Activated CD4-positive, alpha-beta T cell treated with anti-CD3 and anti-CD28 coated beads, Interleukin-2, amount 10 ng/mL, durations not matched to agents 7 days and 5 days (primary cell): ENCODE measurements at regions not wholly inside any gene's neighbourhood (a gene's known extent, or its start where the extent isn't known, plus 50 kb on each side); places are given as distances from the start of the nearest gene placed in this dataset.

Experiments
- CTCF ChIA-PET: fragments of 350-600 bp; sonication (Branson Sonifier 250); formaldehyde crosslinking; loops from one replicate; lab custom pipeline; 2021; ENCODE audit warnings: antibody characterized with exemption; lab: Charles Lee
- POLR2A ChIA-PET: fragments of 350-600 bp; sonication (Branson Sonifier 250); formaldehyde crosslinking; loops from one replicate; lab custom pipeline; 2021; ENCODE audit warnings: antibody characterized with exemption; lab: Charles Lee
- DNase-seq: peaks from one replicate; pipeline ENCODE4 v3.0.0-alpha.2; 2020
- H3K27ac Mint-ChIP-seq: one replicate; pipeline ENCODE4 v1.8.0; 2021; ENCODE audit warnings: mild to moderate bottlenecking, moderate library complexity, mixed read lengths
- H3K27me3 Mint-ChIP-seq: one replicate; pipeline ENCODE4 v1.8.0; 2021; ENCODE audit warnings: mixed read lengths
- H3K36me3 Mint-ChIP-seq: one replicate; pipeline ENCODE4 v1.8.0; 2021; ENCODE audit warnings: low read depth, mixed read lengths
- H3K4me1 Mint-ChIP-seq: one replicate; pipeline ENCODE4 v1.8.0; 2021; ENCODE audit warnings: mixed read lengths
- H3K4me3 Mint-ChIP-seq: one replicate; pipeline ENCODE4 v1.8.0; 2021; ENCODE audit warnings: mild to moderate bottlenecking, moderate library complexity, mixed read lengths
- H3K9me3 Mint-ChIP-seq: one replicate; pipeline ENCODE4 v1.8.0; 2021; ENCODE audit warnings: mixed read lengths

GRCh38 chr16:76900285-76901263 is 290.4 kb upstream of the MON1B start:
- DNase-seq, result no peak
- no peak overlapping the region for H3K27ac Mint-ChIP-seq
- H3K4me3 Mint-ChIP-seq, result no peak overlapping the region
- H3K4me1 Mint-ChIP-seq, result no peaks in the 10 kb centered on the region
- ChIA-PET CTCF (no interaction called here), POLR2A (no interaction called here)
- no peaks in the 10 kb centered on the region for H3K9me3 Mint-ChIP-seq
- H3K36me3 Mint-ChIP-seq, result no peaks in the 10 kb centered on the region
- H3K27me3 Mint-ChIP-seq, result no peaks in the 10 kb centered on the region

GRCh38 chr16:76906552-76906951 is 284.4 kb upstream of the MON1B start:
- Mint-ChIP-seq H3K4me1 (no peaks in the 10 kb centered on the region), H3K27ac (no peak overlapping the region), H3K4me3 (no peak overlapping the region), H3K36me3 (no peaks in the 10 kb centered on the region), H3K9me3 (no peaks in the 10 kb centered on the region), H3K27me3 (no peaks in the 10 kb centered on the region)
- ChIA-PET POLR2A (no interaction called here), CTCF (no interaction called here)
- no peak for DNase-seq

- no peak overlapping the region for H3K27ac Mint-ChIP-seq
- H3K4me1 Mint-ChIP-seq, result no peaks in the 10 kb centered on the region
- ChIA-PET CTCF (no interaction called here), POLR2A (no interaction called here)
- H3K36me3 Mint-ChIP-seq, result no peaks in the 10 kb centered on the region
- no peaks in the 10 kb centered on the region for H3K9me3 Mint-ChIP-seq
- no peaks in the 10 kb centered on the region for H3K27me3 Mint-ChIP-seq
- DNase-seq, result no peak
- H3K4me3 Mint-ChIP-seq, result no peak overlapping the region
These were observed 280.1 kb upstream of the MON1B start for GRCh38 chr16:76910931-76911330.

GRCh38 chr16:76913046-76913445 is 277.9 kb upstream of the MON1B start:
- Mint-ChIP-seq H3K27me3 (no peaks in the 10 kb centered on the region), H3K4me3 (no peak overlapping the region), H3K36me3 (no peaks in the 10 kb centered on the region), H3K9me3 (no peaks in the 10 kb centered on the region), H3K27ac (no peak overlapping the region), H3K4me1 (no peaks in the 10 kb centered on the region)
- CTCF ChIA-PET, result no interaction called here
- POLR2A ChIA-PET, result no interaction called here
- no peak for DNase-seq

GRCh38 chr16:76926042-76926441 is 264.9 kb upstream of the MON1B start:
- POLR2A ChIA-PET, result no interaction called here
- H3K27ac Mint-ChIP-seq, result no peak overlapping the region
- no peaks in the 10 kb centered on the region for H3K9me3 Mint-ChIP-seq
- no peaks in the 10 kb centered on the region for H3K4me1 Mint-ChIP-seq
- CTCF ChIA-PET, result no interaction called here
- no peaks in the 10 kb centered on the region for H3K36me3 Mint-ChIP-seq
- H3K27me3 Mint-ChIP-seq, result no peaks in the 10 kb centered on the region
- DNase-seq, result no peak
- H3K4me3 Mint-ChIP-seq, result no peak overlapping the region

GRCh38 chr16:76926595-76926994 is 264.4 kb upstream of the MON1B start:
- no peaks in the 10 kb centered on the region for H3K36me3 Mint-ChIP-seq
- H3K27me3 Mint-ChIP-seq, result no peaks in the 10 kb centered on the region
- H3K4me3 Mint-ChIP-seq, result no peak overlapping the region
- POLR2A ChIA-PET, result no interaction called here
- DNase-seq, result no peak
- H3K4me1 Mint-ChIP-seq, result no peaks in the 10 kb centered on the region
- H3K9me3 Mint-ChIP-seq, result no peaks in the 10 kb centered on the region
- H3K27ac Mint-ChIP-seq, result no peak overlapping the region
- CTCF ChIA-PET, result no interaction called here

GRCh38 chr16:76931186-76931585 is 259.8 kb upstream of the MON1B start:
- H3K4me1 Mint-ChIP-seq, result no peaks in the 10 kb centered on the region
- ChIA-PET CTCF (no interaction called here), POLR2A (no interaction called here)
- no peaks in the 10 kb centered on the region for H3K9me3 Mint-ChIP-seq
- no peak for DNase-seq
- H3K27ac Mint-ChIP-seq, result no peak overlapping the region
- no peaks in the 10 kb centered on the region for H3K27me3 Mint-ChIP-seq
- no peak overlapping the region for H3K4me3 Mint-ChIP-seq
- no peaks in the 10 kb centered on the region for H3K36me3 Mint-ChIP-seq

GRCh38 chr16:76932541-76933211 is 258.3 kb upstream of the MON1B start:
- Mint-ChIP-seq H3K27ac (no peak overlapping the region), H3K27me3 (no peaks in the 10 kb centered on the region), H3K9me3 (no peaks in the 10 kb centered on the region), H3K36me3 (no peaks in the 10 kb centered on the region), H3K4me1 (no peaks in the 10 kb centered on the region), H3K4me3 (no peak overlapping the region)
- POLR2A ChIA-PET, result no interaction called here
- CTCF ChIA-PET, result no interaction called here
- no peak for DNase-seq

- H3K4me1 Mint-ChIP-seq, result no peaks in the 10 kb centered on the region
- H3K27me3 Mint-ChIP-seq, result no peaks in the 10 kb centered on the region
- no peak for DNase-seq
- POLR2A ChIA-PET, result no interaction called here
- no peaks in the 10 kb centered on the region for H3K36me3 Mint-ChIP-seq
- H3K27ac Mint-ChIP-seq, result no peak overlapping the region
- no peak overlapping the region for H3K4me3 Mint-ChIP-seq
- no peaks in the 10 kb centered on the region for H3K9me3 Mint-ChIP-seq
- CTCF ChIA-PET, result no interaction called here
These were observed 250.7 kb upstream of the MON1B start for GRCh38 chr16:76940251-76940650.

GRCh38 chr16:76941113-76941512 is 249.9 kb upstream of the MON1B start:
- H3K4me1 Mint-ChIP-seq, result no peaks in the 10 kb centered on the region
- no peak for DNase-seq
- H3K4me3 Mint-ChIP-seq, result no peak overlapping the region
- H3K27me3 Mint-ChIP-seq, result no peaks in the 10 kb centered on the region
- ChIA-PET POLR2A (no interaction called here), CTCF (no interaction called here)
- H3K9me3 Mint-ChIP-seq, result no peaks in the 10 kb centered on the region
- H3K36me3 Mint-ChIP-seq, result no peaks in the 10 kb centered on the region
- H3K27ac Mint-ChIP-seq, result no peak overlapping the region

- no peak for DNase-seq
- CTCF ChIA-PET, result no interaction called here
These were observed 248.9 kb upstream of the MON1B start for GRCh38 chr16:76942089-76942488.

GRCh38 chr16:76943921-76944320 is 247.1 kb upstream of the MON1B start:
- ChIA-PET CTCF (no interaction called here), POLR2A (no interaction called here)
- H3K4me3 Mint-ChIP-seq, result no peak overlapping the region
- no peaks in the 10 kb centered on the region for H3K36me3 Mint-ChIP-seq
- no peak for DNase-seq
- no peak overlapping the region for H3K27ac Mint-ChIP-seq
- H3K27me3 Mint-ChIP-seq, result no peaks in the 10 kb centered on the region
- no peaks in the 10 kb centered on the region for H3K4me1 Mint-ChIP-seq
- no peaks in the 10 kb centered on the region for H3K9me3 Mint-ChIP-seq

More at GRCh38 chr16:76942089-76942488, 248.9 kb upstream of the MON1B start:
- Mint-ChIP-seq H3K27ac (no peak overlapping the region), H3K9me3 (no peaks in the 10 kb centered on the region), H3K4me1 (no peaks in the 10 kb centered on the region), H3K27me3 (no peaks in the 10 kb centered on the region), H3K36me3 (no peaks in the 10 kb centered on the region), H3K4me3 (no peak overlapping the region)
- POLR2A ChIA-PET, result no interaction called here

GRCh38 chr16:76946879-76947278 is 244.1 kb upstream of the MON1B start:
- DNase-seq, result no peak
- Mint-ChIP-seq H3K27me3 (no peaks in the 10 kb centered on the region), H3K36me3 (no peaks in the 10 kb centered on the region), H3K4me1 (no peaks in the 10 kb centered on the region), H3K9me3 (peaks cover 3% of the 10 kb centered on the region), H3K4me3 (no peak overlapping the region), H3K27ac (no peak overlapping the region)
- CTCF ChIA-PET, result no interaction called here
- POLR2A ChIA-PET, result no interaction called here
